Parathyroid adenoma (tissue), 2 donors: ENCODE measurements at regions not wholly inside any gene's neighbourhood (a gene's known extent, or its start where the extent isn't known, plus 50 kb on each side); places are given as distances from the start of the nearest gene placed in this dataset.

Source experiments
- H2AFZ ChIP-seq: fragments of 300-600 bp; sonication (generic); one replicate; pipeline ENCODE4 v1.7.0; 2017; ENCODE audit warnings: antibody characterized with exemption, mild to moderate bottlenecking
- H3K27ac ChIP-seq: fragments of 300-600 bp; sonication (generic); one replicate; pipeline ENCODE4 v1.7.0; 2017
- H3K27me3 ChIP-seq: fragments of 300-600 bp; sonication (generic); one replicate; pipeline ENCODE4 v1.7.0; 2017; ENCODE audit warnings: low read length; ENCODE audit not compliant: control insufficient read depth, insufficient read depth
- H3K36me3 ChIP-seq: fragments of 300-600 bp; sonication (generic); one replicate; pipeline ENCODE4 v1.7.0; 2017; ENCODE audit warnings: low read length; ENCODE audit not compliant: control insufficient read depth, insufficient read depth
- H3K4me1 ChIP-seq: fragments of 300-600 bp; sonication (generic); one replicate; pipeline ENCODE4 v1.7.0; 2017; ENCODE audit warnings: control low read depth
- H3K4me2 ChIP-seq: fragments of 300-600 bp; sonication (generic); one replicate; pipeline ENCODE4 v1.7.0; 2017; ENCODE audit warnings: low read length
- H3K4me3 ChIP-seq: fragments of 300-600 bp; sonication (generic); one replicate; pipeline ENCODE4 v1.7.0; 2017; ENCODE audit warnings: low read depth, low read length
- H3K79me2 ChIP-seq: fragments of 300-600 bp; sonication (generic); one replicate; pipeline ENCODE4 v1.7.0; 2017; ENCODE audit warnings: control low read depth
- H3K9ac ChIP-seq: fragments of 300-600 bp; sonication (generic); one replicate; pipeline ENCODE4 v1.7.0; 2017; ENCODE audit warnings: mild to moderate bottlenecking
- H3K9me3 ChIP-seq: fragments of 300-600 bp; sonication (generic); one replicate; pipeline ENCODE4 v1.7.0; 2017; ENCODE audit warnings: low read length; ENCODE audit not compliant: control insufficient read depth
- CTCF ChIP-seq: fragments of 300-600 bp; sonication (generic); IDR thresholded peaks from one replicate; pipeline ENCODE4 v1.7.0; 2017; ENCODE audit warnings: antibody characterized with exemption, mild to moderate bottlenecking
- donor health status: primary hyperparathyroidism.

- H3K27ac ChIP-seq: no peak overlapping the region
- H3K9ac ChIP-seq: no peak overlapping the region
- H3K9me3 ChIP-seq: no peaks in the 10 kb centered on the region
- H3K27me3 ChIP-seq: no peaks in the 10 kb centered on the region
- no peak overlapping the region for H3K4me2 ChIP-seq
- H2AFZ ChIP-seq: no peak overlapping the region
- H3K4me1 ChIP-seq: no peaks in the 10 kb centered on the region
- H3K79me2 ChIP-seq: no peaks in the 10 kb centered on the region
- no peak overlapping the region for H3K4me3 ChIP-seq
- no peaks in the 10 kb centered on the region for H3K36me3 ChIP-seq
- TF ChIP-seq CTCF: no peak
These were observed 125.1 kb downstream of the RAP2A start for GRCh38 chr13:97559030-97559429.

GRCh38 chr13:97559981-97560380, 126.0 kb downstream of the RAP2A start:
- no peaks in the 10 kb centered on the region for H3K36me3 ChIP-seq
- no peak overlapping the region for H3K4me3 ChIP-seq
- no peak overlapping the region for H2AFZ ChIP-seq
- H3K9ac ChIP-seq: no peak overlapping the region
- H3K4me2 ChIP-seq: no peak overlapping the region
- no peaks in the 10 kb centered on the region for H3K9me3 ChIP-seq
- H3K27me3 ChIP-seq: no peaks in the 10 kb centered on the region
- no peaks in the 10 kb centered on the region for H3K79me2 ChIP-seq
- no peaks in the 10 kb centered on the region for H3K4me1 ChIP-seq
- no peak for TF ChIP-seq CTCF
- no peak overlapping the region for H3K27ac ChIP-seq

- Histone ChIP-seq H3K4me3 (no peak overlapping the region), H3K9me3 (no peaks in the 10 kb centered on the region), H3K36me3 (no peaks in the 10 kb centered on the region), H3K4me1 (no peaks in the 10 kb centered on the region), H3K79me2 (no peaks in the 10 kb centered on the region), H3K27ac (no peak overlapping the region), H3K4me2 (no peak overlapping the region), H2AFZ (no peak overlapping the region), H3K9ac (no peak overlapping the region), H3K27me3 (no peaks in the 10 kb centered on the region)
- TF ChIP-seq CTCF: no peak
These were observed 127.2 kb downstream of the RAP2A start for GRCh38 chr13:97561182-97561581.

GRCh38 chr13:97562962-97563361, 129.0 kb downstream of the RAP2A start:
- Histone ChIP-seq H3K4me2 (no peak overlapping the region), H3K27me3 (no peaks in the 10 kb centered on the region), H3K4me1 (no peaks in the 10 kb centered on the region), H2AFZ (no peak overlapping the region), H3K79me2 (no peaks in the 10 kb centered on the region), H3K4me3 (no peak overlapping the region), H3K9ac (no peak overlapping the region), H3K27ac (no peak overlapping the region), H3K9me3 (no peaks in the 10 kb centered on the region), H3K36me3 (no peaks in the 10 kb centered on the region)
- TF ChIP-seq CTCF: no peak

GRCh38 chr13:97564956-97565355, 131.0 kb downstream of the RAP2A start:
- H3K4me2 ChIP-seq: no peak overlapping the region
- H3K9ac ChIP-seq: no peak overlapping the region
- H2AFZ ChIP-seq: no peak overlapping the region
- no peaks in the 10 kb centered on the region for H3K27me3 ChIP-seq
- no peaks in the 10 kb centered on the region for H3K36me3 ChIP-seq
- H3K4me3 ChIP-seq: no peak overlapping the region
- H3K79me2 ChIP-seq: no peaks in the 10 kb centered on the region
- no peak overlapping the region for H3K27ac ChIP-seq
- no peak for TF ChIP-seq CTCF
- no peaks in the 10 kb centered on the region for H3K4me1 ChIP-seq
- no peaks in the 10 kb centered on the region for H3K9me3 ChIP-seq
